ENCODE measurements at regions not wholly inside any gene's neighbourhood (a gene's known extent, or its start where the extent isn't known, plus 50 kb on each side); places are given as distances from the start of the nearest gene placed in this dataset.

DNA sequence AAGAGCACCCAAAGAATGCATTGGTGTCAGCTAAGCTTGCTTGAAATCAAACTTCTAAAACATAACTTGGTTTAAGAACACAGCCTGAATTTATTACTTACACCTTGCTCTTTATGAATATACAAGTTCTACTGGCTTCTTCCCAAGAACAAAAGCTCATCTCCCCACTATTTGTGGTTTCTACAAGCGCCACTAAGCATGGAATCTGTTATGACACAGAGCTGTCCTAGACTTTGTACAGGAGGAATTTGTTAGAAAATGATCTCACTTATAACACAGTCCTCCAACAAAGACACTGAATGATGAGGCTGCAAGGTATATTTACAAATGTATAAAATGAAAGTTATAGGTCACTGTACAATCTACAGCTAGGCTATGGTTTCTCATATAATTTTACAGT is 452.1 kb downstream of the BCAT1 start:
- Histone ChIP-seq H3K4me3 (no peak overlapping the region), H3K27me3 (no peaks in the 10 kb centered on the region), H3K9me3 (no peaks in the 10 kb centered on the region), H3K36me3 (no peaks in the 10 kb centered on the region), H3K4me1 (peaks cover 4 to 28% of the 10 kb centered on the region in 2 donors), H3K27ac (no peak overlapping the region)
- DNase-seq (ENCODE audit: low spot score in 2 of 2) = no peak
- intact Hi-C loops (cut with DNase I) = loop anchor here (5.0 kb wide), 1 partner anchor 36 kb away; no protein-coding TSS in a partner anchor
- TF ChIP-seq, protein P1, sequence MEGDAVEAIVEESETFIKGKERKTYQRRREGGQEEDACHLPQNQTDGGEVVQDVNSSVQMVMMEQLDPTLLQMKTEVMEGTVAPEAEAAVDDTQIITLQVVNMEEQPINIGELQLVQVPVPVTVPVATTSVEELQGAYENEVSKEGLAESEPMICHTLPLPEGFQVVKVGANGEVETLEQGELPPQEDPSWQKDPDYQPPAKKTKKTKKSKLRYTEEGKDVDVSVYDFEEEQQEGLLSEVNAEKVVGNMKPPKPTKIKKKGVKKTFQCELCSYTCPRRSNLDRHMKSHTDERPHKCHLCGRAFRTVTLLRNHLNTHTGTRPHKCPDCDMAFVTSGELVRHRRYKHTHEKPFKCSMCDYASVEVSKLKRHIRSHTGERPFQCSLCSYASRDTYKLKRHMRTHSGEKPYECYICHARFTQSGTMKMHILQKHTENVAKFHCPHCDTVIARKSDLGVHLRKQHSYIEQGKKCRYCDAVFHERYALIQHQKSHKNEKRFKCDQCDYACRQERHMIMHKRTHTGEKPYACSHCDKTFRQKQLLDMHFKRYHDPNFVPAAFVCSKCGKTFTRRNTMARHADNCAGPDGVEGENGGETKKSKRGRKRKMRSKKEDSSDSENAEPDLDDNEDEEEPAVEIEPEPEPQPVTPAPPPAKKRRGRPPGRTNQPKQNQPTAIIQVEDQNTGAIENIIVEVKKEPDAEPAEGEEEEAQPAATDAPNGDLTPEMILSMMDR (IDR thresholded peaks at IDR 0.05) = no peak

DNA sequence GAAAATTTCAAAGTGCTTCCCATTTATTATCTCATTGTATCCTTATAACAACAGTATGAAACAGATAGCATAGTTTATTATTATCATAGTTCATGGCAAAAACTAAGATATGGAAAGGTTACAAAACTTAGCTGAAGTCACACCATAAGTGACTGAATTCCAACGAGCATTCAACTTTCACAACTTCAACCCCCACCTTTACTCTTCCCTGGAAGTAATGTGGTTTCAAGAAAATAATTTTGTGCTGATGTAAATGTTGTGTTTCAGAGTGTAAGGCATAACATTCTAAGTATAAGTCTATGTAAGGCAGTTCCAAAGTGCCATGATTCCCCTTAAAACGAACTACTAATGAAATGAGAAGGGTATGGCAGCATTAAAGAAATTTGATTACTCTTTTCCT is 454.5 kb downstream of the BCAT1 start:
- Histone ChIP-seq H3K27ac (no peak overlapping the region), H3K9me3 (no peaks in the 10 kb centered on the region), H3K4me3 (no peak overlapping the region), H3K27me3 (no peaks in the 10 kb centered on the region), H3K36me3 (no peaks in the 10 kb centered on the region), H3K4me1 (peaks cover 4 to 21% of the 10 kb centered on the region in 2 donors)
- TF ChIP-seq, protein P1 (IDR thresholded peaks at IDR 0.05) = no peak
- DNase-seq (ENCODE audit: low spot score in 2 of 2) = no peak
- intact Hi-C loops (cut with DNase I) = no loop called here

DNA sequence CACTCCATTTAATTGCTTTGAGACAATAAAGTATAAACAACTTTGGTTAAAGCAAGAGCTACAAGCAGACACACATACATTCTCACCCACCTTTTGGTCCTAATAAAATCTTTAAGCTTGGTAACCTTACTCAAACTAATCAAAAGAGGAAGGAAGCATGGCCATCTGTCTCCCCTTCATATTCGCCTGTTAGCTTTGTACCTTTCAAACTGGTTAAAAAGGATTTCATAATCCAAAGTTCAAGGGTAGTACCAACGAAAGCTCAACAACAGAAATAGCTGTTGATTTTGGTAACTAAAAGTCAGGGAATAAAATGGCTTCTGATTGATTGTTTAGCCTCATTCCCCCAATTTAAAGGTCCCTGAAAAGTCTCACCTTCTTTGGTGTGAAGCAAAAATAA is 456.9 kb downstream of the BCAT1 start:
- H3K27ac ChIP-seq = no peak overlapping the region
- no peak for DNase-seq (ENCODE audit: low spot score in 2 of 2)
- H3K4me3 ChIP-seq = no peak overlapping the region
- no peaks in the 10 kb centered on the region for H3K36me3 ChIP-seq
- peaks cover 0 to 21% of the 10 kb centered on the region in 2 donors for H3K4me1 ChIP-seq
- H3K27me3 ChIP-seq = no peaks in the 10 kb centered on the region
- intact Hi-C loops (cut with DNase I) = loop anchor here (2.0 kb wide), 1 partner anchor 71 kb away; no protein-coding TSS in a partner anchor
- TF ChIP-seq, protein P1 (IDR thresholded peaks at IDR 0.05) = no peak
- no peaks in the 10 kb centered on the region for H3K9me3 ChIP-seq

DNA sequence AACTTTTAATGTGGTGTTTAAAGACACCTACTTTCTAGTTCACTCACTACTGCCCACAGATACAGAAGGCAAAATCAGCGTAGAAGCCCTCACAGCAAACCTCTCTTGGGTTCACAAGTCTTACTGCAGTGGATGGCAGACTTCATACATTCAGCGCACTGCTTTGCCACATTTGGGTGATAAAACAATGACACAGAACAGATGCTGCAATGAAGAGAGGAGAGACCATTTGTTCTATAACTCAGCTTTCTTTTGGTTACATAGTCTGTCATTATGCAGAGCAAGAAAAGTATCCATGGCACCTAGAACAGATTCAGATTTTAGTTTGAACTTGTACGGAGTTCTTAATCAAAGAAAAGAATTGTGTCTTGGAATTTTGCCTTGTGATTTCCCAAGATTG is 459.0 kb downstream of the BCAT1 start:
- intact Hi-C loops (cut with DNase I) = loop anchor here (2.0 to 5.0 kb wide), 2 partner anchors 63 to 73 kb away; no protein-coding TSS in a partner anchor

DNA sequence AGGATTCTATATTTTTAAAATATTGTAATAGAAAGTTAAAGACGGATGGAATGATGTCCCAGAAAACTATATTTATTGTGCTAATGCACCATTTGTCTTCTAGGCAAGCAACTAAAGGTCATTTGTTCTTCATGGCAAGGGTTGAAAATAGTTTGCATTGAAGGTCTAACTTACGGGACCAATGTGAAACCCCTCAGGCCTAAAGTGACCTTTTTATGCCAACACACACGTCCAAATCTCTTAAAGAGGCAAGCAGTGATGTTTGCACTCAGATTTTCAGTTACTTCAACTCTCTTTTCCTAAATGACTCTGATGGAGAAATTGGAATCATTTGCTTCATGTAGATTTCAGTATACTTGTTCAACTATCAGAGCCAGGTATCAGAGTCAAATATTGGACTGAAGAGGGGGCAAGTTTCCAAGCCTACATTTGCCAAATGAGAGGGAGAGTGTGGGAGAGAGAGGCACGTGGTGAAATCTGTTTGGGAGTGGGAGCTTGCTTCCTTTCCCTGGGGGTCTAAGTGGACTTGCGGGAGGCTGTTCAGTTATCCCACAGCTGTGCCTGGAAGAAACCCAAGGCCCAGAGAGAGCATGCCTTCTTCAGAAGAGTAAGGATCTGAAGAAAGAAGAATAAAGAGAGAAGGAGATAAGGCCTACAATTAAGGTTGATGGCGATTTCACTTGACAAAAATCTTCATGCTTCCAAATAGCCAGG is 459.8 kb downstream of the BCAT1 start:
- Histone ChIP-seq H3K4me3 (no peak overlapping the region), H3K27me3 (no peaks in the 10 kb centered on the region), H3K27ac (peak overlapping the region; percentile 66 to 79), H3K36me3 (no peaks in the 10 kb centered on the region), H3K9me3 (no peaks in the 10 kb centered on the region), H3K4me1 (peaks cover 0 to 18% of the 10 kb centered on the region in 2 donors)
- TF ChIP-seq, protein P1 (IDR thresholded peaks at IDR 0.05) = no peak
- DNase-seq (ENCODE audit: low spot score in 2 of 2) = no peak
- intact Hi-C loops (cut with DNase I) = loop anchor here (5.0 kb wide), 1 partner anchor 62 kb away; no protein-coding TSS in a partner anchor

More for the DNA sequence above, 459.0 kb downstream of the BCAT1 start:
- TF ChIP-seq, protein P1 (IDR thresholded peaks at IDR 0.05) = no peak
- no peak overlapping the region for H3K4me3 ChIP-seq
- peak overlapping the region; percentile 66 to 79 for H3K27ac ChIP-seq
- no peaks in the 10 kb centered on the region for H3K36me3 ChIP-seq
- H3K27me3 ChIP-seq = no peaks in the 10 kb centered on the region
- peaks cover 0 to 18% of the 10 kb centered on the region in 2 donors for H3K4me1 ChIP-seq
- no peak for DNase-seq (ENCODE audit: low spot score in 2 of 2)
- no peaks in the 10 kb centered on the region for H3K9me3 ChIP-seq

All from ascending aorta (tissue), 2 donors.